VCaP (cell line): ENCODE measurements at regions not wholly inside any gene's neighbourhood (a gene's known extent, or its start where the extent isn't known, plus 50 kb on each side); places are given as distances from the start of the nearest gene placed in this dataset.
"Not testable (repeated sequence)": the region's sequence is repeated elsewhere in the genome, so short reads cannot be mapped to it uniquely, and the experiment has no call there.

Experiments
- H3K27ac ChIP-seq: fragments of 450-650 bp; 2 replicates; pipeline ENCODE4 v1.5.1; 2017
- CTCF ChIP-seq: fragments of 450-650 bp; conservative IDR thresholded peaks from 2 replicates; pipeline ENCODE4 v1.5.1; 2017; ENCODE audit warnings: mild to moderate bottlenecking, moderate library complexity

- no peak overlapping the region for H3K27ac ChIP-seq
- TF ChIP-seq CTCF, result no peak
Observed at GRCh38 chr2:168327328-168327727, 79.9 kb upstream of the STK39 start.

- H3K27ac ChIP-seq, result no peak overlapping the region
- TF ChIP-seq CTCF, result no peak
Observed at GRCh38 chr2:168328421-168328820, 81.0 kb upstream of the STK39 start.

GRCh38 chr2:168330624-168331423 lies 83.4 kb upstream of the STK39 start:
- H3K27ac ChIP-seq, result no peak overlapping the region
- TF ChIP-seq CTCF, result no peak

- not testable (repeated sequence) for H3K27ac ChIP-seq
Observed at GRCh38 chr2:168335254-168335653, 87.9 kb upstream of the STK39 start.

- peak; percentile 79 for TF ChIP-seq CTCF
- no peak overlapping the region for H3K27ac ChIP-seq
Observed at GRCh38 chr2:168336786-168337388, 89.5 kb upstream of the STK39 start.

- H3K27ac ChIP-seq, result no peak overlapping the region
- no peak for TF ChIP-seq CTCF
Observed at GRCh38 chr2:168338292-168338691, 90.9 kb upstream of the STK39 start.

- H3K27ac ChIP-seq, result no peak overlapping the region
- no peak for TF ChIP-seq CTCF
Observed at GRCh38 chr2:168338803-168339437, 91.5 kb upstream of the STK39 start.

- TF ChIP-seq CTCF, result no peak
- no peak overlapping the region for H3K27ac ChIP-seq
Observed at GRCh38 chr2:168340931-168341330, 93.5 kb upstream of the STK39 start.
